LNCaP clone FGC (cell line): ENCODE measurements at regions not wholly inside any gene's neighbourhood (a gene's known extent, or its start where the extent isn't known, plus 50 kb on each side); places are given as distances from the start of the nearest gene placed in this dataset.

Experiments
- DNase-seq: peaks from one replicate; pipeline ENCODE4 v3.0.0-alpha.2; 2011; ENCODE audit warnings: low read depth
- H3K4me3 ChIP-seq: 2 replicates; pipeline ENCODE4 v1.5.1; 2011; ENCODE audit warnings: mild to moderate bottlenecking, low read depth, low read length, control low read depth
- TF ChIP-seq, protein P1 (sequence below): IDR thresholded peaks from 2 replicates; pipeline ENCODE4 v1.5.1; 2012; ENCODE audit warnings: mild to moderate bottlenecking; ENCODE audit not compliant: control insufficient read depth, insufficient read depth; ENCODE audit errors: extremely low read depth

DNA sequence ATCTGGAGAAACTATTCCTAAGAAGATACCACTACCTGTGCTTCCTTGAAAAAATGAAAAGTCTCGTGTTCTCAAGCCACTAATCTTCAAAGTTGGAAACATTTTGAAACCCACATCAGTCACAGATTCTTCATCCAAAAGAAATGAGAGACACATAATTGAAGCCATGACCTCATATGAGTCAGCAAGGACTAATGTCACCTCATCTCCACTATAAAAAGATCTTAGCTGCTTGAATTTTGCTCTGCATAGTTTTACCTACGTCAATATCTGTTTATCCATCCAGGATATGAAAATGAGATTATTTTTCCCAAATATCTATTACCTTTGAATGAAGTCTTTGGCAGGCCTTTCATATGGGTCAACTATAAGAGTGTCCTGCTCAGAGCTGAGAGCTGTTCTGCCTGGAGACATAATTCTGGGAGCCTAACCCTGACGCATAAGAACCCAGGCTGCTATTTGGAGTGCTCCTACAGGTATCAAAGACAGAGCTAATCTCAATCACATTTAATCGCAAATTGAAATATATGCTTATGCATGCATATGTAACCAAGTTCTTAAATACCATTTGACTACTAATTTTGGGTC, 312.5 kb upstream of the PKN2 start:
- no peak for DNase-seq
- TF ChIP-seq, protein P1, sequence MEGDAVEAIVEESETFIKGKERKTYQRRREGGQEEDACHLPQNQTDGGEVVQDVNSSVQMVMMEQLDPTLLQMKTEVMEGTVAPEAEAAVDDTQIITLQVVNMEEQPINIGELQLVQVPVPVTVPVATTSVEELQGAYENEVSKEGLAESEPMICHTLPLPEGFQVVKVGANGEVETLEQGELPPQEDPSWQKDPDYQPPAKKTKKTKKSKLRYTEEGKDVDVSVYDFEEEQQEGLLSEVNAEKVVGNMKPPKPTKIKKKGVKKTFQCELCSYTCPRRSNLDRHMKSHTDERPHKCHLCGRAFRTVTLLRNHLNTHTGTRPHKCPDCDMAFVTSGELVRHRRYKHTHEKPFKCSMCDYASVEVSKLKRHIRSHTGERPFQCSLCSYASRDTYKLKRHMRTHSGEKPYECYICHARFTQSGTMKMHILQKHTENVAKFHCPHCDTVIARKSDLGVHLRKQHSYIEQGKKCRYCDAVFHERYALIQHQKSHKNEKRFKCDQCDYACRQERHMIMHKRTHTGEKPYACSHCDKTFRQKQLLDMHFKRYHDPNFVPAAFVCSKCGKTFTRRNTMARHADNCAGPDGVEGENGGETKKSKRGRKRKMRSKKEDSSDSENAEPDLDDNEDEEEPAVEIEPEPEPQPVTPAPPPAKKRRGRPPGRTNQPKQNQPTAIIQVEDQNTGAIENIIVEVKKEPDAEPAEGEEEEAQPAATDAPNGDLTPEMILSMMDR = no peak
- no peak overlapping the region for H3K4me3 ChIP-seq

DNA sequence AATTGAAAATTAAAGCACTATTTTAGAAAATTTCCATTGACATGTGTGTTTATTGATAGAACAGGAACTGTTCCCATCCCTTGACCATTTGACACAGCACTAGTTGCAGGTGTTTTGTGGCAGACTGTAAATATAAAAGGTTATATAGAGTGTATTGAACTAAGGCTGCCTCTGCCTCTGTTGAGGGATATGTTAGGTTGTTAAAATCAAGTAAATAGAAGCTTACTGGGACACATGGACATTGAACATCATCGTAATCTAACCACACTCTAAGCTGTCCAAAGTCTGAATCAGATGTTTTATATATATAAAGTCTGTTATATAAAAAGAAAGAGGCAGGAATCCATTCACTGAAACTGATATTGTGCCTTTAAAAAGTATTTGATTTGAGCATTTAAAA, 308.1 kb upstream of the PKN2 start:
- no peak for DNase-seq
- TF ChIP-seq, protein P1 = no peak
- no peak overlapping the region for H3K4me3 ChIP-seq

GRCh38 chr1:88376421-88376820, 307.7 kb upstream of the PKN2 start:
- TF ChIP-seq, protein P1 = no peak
- DNase-seq = no peak
- no peak overlapping the region for H3K4me3 ChIP-seq

DNA sequence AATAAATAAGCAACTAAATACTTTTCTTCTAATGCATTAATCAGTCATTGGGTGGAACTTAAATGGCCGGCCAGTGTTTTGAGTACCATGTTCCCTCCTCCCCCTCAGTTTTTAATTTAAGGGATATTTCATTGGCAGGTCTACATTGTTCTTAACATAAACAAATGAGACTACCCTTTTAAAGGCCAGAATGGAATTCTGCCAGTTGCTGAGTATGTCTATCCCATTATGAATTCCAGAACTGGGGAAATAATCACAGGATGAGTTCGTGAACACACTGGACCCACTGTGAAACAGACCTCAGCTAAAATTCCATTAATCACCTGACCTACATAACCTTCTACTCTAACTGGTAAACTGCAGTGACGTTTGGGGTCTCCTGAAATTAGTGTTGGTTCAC, 305.5 kb upstream of the PKN2 start:
- H3K4me3 ChIP-seq = no peak overlapping the region
- TF ChIP-seq, protein P1 = no peak
- DNase-seq = no peak

- no peak for DNase-seq
- no peak overlapping the region for H3K4me3 ChIP-seq
- TF ChIP-seq, protein P1 = no peak
Observed at GRCh38 chr1:88394958-88395357, 289.1 kb upstream of the PKN2 start.

- H3K4me3 ChIP-seq = no peak overlapping the region
Observed at GRCh38 chr1:88398338-88398737, 285.7 kb upstream of the PKN2 start.

More at GRCh38 chr1:88398338-88398737, 285.7 kb upstream of the PKN2 start:
- TF ChIP-seq, protein P1 = no peak
- no peak for DNase-seq
